GM21737 (cell line): ENCODE measurements at regions not wholly inside any gene's neighbourhood (a gene's known extent, or its start where the extent isn't known, plus 50 kb on each side); places are given as distances from the start of the nearest gene placed in this dataset.

Experiments
- ATAC-seq: cut with Tn5 transposase; IDR thresholded peaks from one replicate; pipeline ENCODE4 v1.9.1; 2021; ENCODE audit warnings: mild to moderate bottlenecking, moderate library complexity; ENCODE audit not compliant: unreplicated experiment

GRCh38 chr5:138626333-138626944, 51.2 kb upstream of the HSPA9 start:
- ATAC-seq: no peak

- no peak for ATAC-seq
These were observed 49.9 kb upstream of the HSPA9 start for GRCh38 chr5:138625134-138625533.
